HepG2 (cell line): ENCODE measurements at regions not wholly inside any gene's neighbourhood (a gene's known extent, or its start where the extent isn't known, plus 50 kb on each side); places are given as distances from the start of the nearest gene placed in this dataset.

Source experiments
- ATF2 ChIP-seq: sonication (generic); formaldehyde crosslinking; IDR thresholded peaks from 2 replicates; pipeline ENCODE4 v1.4.0; 2020; ENCODE audit warnings: missing genetic modification reagents
- BORCS8-MEF2B ChIP-seq: sonication (generic); formaldehyde crosslinking; IDR thresholded peaks from 2 replicates; pipeline ENCODE4 v1.8.0; 2022; ENCODE audit warnings: mild to moderate bottlenecking, missing genetic modification reagents
- CBFB ChIP-seq: sonication (generic); formaldehyde crosslinking; IDR thresholded peaks from 2 replicates; pipeline ENCODE4 v1.4.0; 2020; ENCODE audit warnings: missing genetic modification reagents
- HNRNPL ChIP-seq: fragments of 200-400 bp; formaldehyde crosslinking; IDR thresholded peaks from 2 replicates; pipeline ENCODE4 v1.6.1; 2017; ENCODE audit warnings: mild to moderate bottlenecking, low read depth, low read length
- ISX ChIP-seq: sonication (generic); formaldehyde crosslinking; conservative IDR thresholded peaks from 2 replicates; pipeline ENCODE4 v1.5.0; 2020; ENCODE audit warnings: missing genetic modification reagents
- KMT2A ChIP-seq: sonication (generic); formaldehyde crosslinking; IDR thresholded peaks from 2 replicates; pipeline ENCODE4 v1.4.0; 2020; ENCODE audit warnings: missing genetic modification reagents
- NFIC ChIP-seq: IDR thresholded peaks from 2 replicates; pipeline ENCODE4 v1.6.1; 2012; ENCODE audit warnings: mild to moderate bottlenecking, low read length, inconsistent platforms
- PBX2 ChIP-seq: IDR thresholded peaks from 2 replicates; pipeline ENCODE4 v1.6.1; 2016; ENCODE audit warnings: control low read depth
- PHF20 ChIP-seq: sonication (generic); formaldehyde crosslinking; IDR thresholded peaks from 2 replicates; pipeline ENCODE4 v1.5.0; 2020; ENCODE audit warnings: mild to moderate bottlenecking, missing genetic modification reagents
- ZBTB3 ChIP-seq: sonication (generic); formaldehyde crosslinking; IDR thresholded peaks from 2 replicates; pipeline ENCODE4 v1.4.0; 2020; ENCODE audit warnings: low read depth, mild to moderate bottlenecking, moderate library complexity, missing genetic modification reagents, borderline replicate concordance
- ZNF101 ChIP-seq: sonication (generic); formaldehyde crosslinking; IDR thresholded peaks from 2 replicates; pipeline ENCODE4 v1.4.0; 2020; ENCODE audit warnings: mild to moderate bottlenecking, low read depth, missing genetic modification reagents, borderline replicate concordance
- ZNF121 ChIP-seq: sonication (generic); formaldehyde crosslinking; IDR thresholded peaks from 2 replicates; pipeline ENCODE4 v1.5.0; 2020; ENCODE audit warnings: mild to moderate bottlenecking, missing genetic modification reagents
- ZNF20 ChIP-seq: sonication (generic); formaldehyde crosslinking; IDR thresholded peaks from 2 replicates; pipeline ENCODE4 v1.4.0; 2020; ENCODE audit warnings: mild to moderate bottlenecking, moderate library complexity, missing genetic modification reagents
- ZNF207 ChIP-seq: fragments of 450-650 bp; IDR thresholded peaks from 2 replicates; pipeline ENCODE4 v1.6.1; 2016; ENCODE audit warnings: antibody characterized with exemption, borderline replicate concordance
- ZNF225 ChIP-seq: sonication (generic); formaldehyde crosslinking; IDR thresholded peaks from 2 replicates; pipeline ENCODE4 v1.4.0; 2020; ENCODE audit warnings: mild to moderate bottlenecking, missing genetic modification reagents
- ZNF280D ChIP-seq: sonication (generic); formaldehyde crosslinking; IDR thresholded peaks from 2 replicates; pipeline ENCODE4 v1.5.1; 2020; ENCODE audit warnings: mild to moderate bottlenecking, missing genetic modification reagents
- ZNF292 ChIP-seq: sonication (generic); formaldehyde crosslinking; IDR thresholded peaks from 2 replicates; pipeline ENCODE4 v1.8.1; 2022; ENCODE audit warnings: mild to moderate bottlenecking, low read depth, missing genetic modification reagents, borderline replicate concordance
- ZNF510 ChIP-seq: sonication (generic); formaldehyde crosslinking; IDR thresholded peaks from 2 replicates; pipeline ENCODE4 v1.4.0; 2020; ENCODE audit warnings: low read depth, mild to moderate bottlenecking, missing genetic modification reagents
- ZNF512B ChIP-seq: sonication (generic); formaldehyde crosslinking; IDR thresholded peaks from 2 replicates; pipeline ENCODE4 v1.5.1; 2020; ENCODE audit warnings: missing genetic modification reagents, mild to moderate bottlenecking, borderline replicate concordance
- ZNF713 ChIP-seq: sonication (generic); formaldehyde crosslinking; IDR thresholded peaks from 2 replicates; pipeline ENCODE4 v1.4.0; 2020; ENCODE audit warnings: mild to moderate bottlenecking, missing genetic modification reagents
- ZNF776 ChIP-seq: sonication (generic); formaldehyde crosslinking; IDR thresholded peaks from 2 replicates; pipeline ENCODE4 v1.4.0; 2020; ENCODE audit warnings: mild to moderate bottlenecking, missing genetic modification reagents
- ZSCAN20 ChIP-seq: sonication (generic); formaldehyde crosslinking; IDR thresholded peaks from 2 replicates; pipeline ENCODE4 v1.4.0; 2020; ENCODE audit warnings: missing genetic modification reagents, mild to moderate bottlenecking, borderline replicate concordance

GRCh38 chr2:43127208-43127940 lies 99.0 kb downstream of the ZFP36L2 start (continued):
- TF ChIP-seq ZNF512B: no peak
- TF ChIP-seq ZNF101: 0 out of 2 replicates have a peak, but pooled peaks have one; percentile 25
- no peak for TF ChIP-seq ZNF776 (CRISPR knock-in tag)
- TF ChIP-seq ZNF225: peak; percentile 10; the same call in 1 of the 2 replicates
- TF ChIP-seq ZSCAN20 (CRISPR knock-in tag): no peak
- TF ChIP-seq ZNF121 (CRISPR knock-in tag): no peak
- TF ChIP-seq BORCS8-MEF2B (CRISPR knock-in tag): peak; percentile 62
- 0 out of 2 replicates have a peak, but pooled peaks have one; percentile 55 for TF ChIP-seq ZNF510 (CRISPR knock-in tag)
- TF ChIP-seq ZNF207: no peak
- TF ChIP-seq ZNF713: no peak
- TF ChIP-seq ISX (CRISPR knock-in tag): no peak
- TF ChIP-seq CBFB: peak; percentile 42; the same call in 1 of the 2 replicates
- TF ChIP-seq ZNF280D (CRISPR knock-in tag): peak; percentile 67; the same call in 1 of the 2 replicates
- TF ChIP-seq ZBTB3 (CRISPR knock-in tag): no peak
- TF ChIP-seq HNRNPL: no peak
- TF ChIP-seq ZNF20 (CRISPR knock-in tag): no peak
- 0 out of 2 replicates have a peak, but pooled peaks have one; percentile 15 for TF ChIP-seq PBX2 (CRISPR knock-in tag)
- TF ChIP-seq NFIC: no peak
- TF ChIP-seq ZNF292 (CRISPR knock-in tag): peak; percentile 24; the same call in 1 of the 2 replicates
- no peak for TF ChIP-seq ATF2 (CRISPR knock-in tag)
- peak; percentile 31; the same call in 1 of the 2 replicates for TF ChIP-seq KMT2A (CRISPR knock-in tag)
- no peak for TF ChIP-seq PHF20
